Gastrocnemius medialis (tissue), 4 donors: ENCODE measurements at regions not wholly inside any gene's neighbourhood (a gene's known extent, or its start where the extent isn't known, plus 50 kb on each side); places are given as distances from the start of the nearest gene placed in this dataset.

Experiments used
- ATAC-seq, 2 donors: fragments of 150-250 bp; one replicate each; pipeline ENCODE4 v1.9.1; 2016
- DNase-seq, 2 donors: peaks; one replicate each; pipeline ENCODE4 v3.0.0-alpha.2; 2019
- H3K27ac ChIP-seq, 4 donors: fragments of 200-600 bp; sonication (generic); 1 replicate in 1 of 4; 2 replicates in 3 of 4; pipeline ENCODE4 v1.5.1; 2016 to 2018; ENCODE audit warnings: mild to moderate bottlenecking in 2 of 4, moderate library complexity in 1 of 4
- H3K27me3 ChIP-seq, 3 donors: fragments of 200-600 bp; sonication (generic) in 2 of 3; 1 replicate in 1 of 3; 2 replicates in 2 of 3; pipeline versions ENCODE4 v1.5.1 to v1.6.0; 2016 to 2019; ENCODE audit warnings: mild to moderate bottlenecking in 1 of 3, moderate library complexity in 1 of 3
- H3K36me3 ChIP-seq, 2 donors: fragments of 200-600 bp; sonication (generic) in 1 of 2; one replicate each; pipeline ENCODE4 v1.5.1; 2017 to 2018
- H3K4me1 ChIP-seq, 2 donors: fragments of 200-600 bp; sonication (generic) in 1 of 2; one replicate each; pipeline ENCODE4 v1.5.1; 2016 to 2017; ENCODE audit warnings: mild to moderate bottlenecking in 2 of 2
- H3K4me3 ChIP-seq, 4 donors: fragments of 200-600 bp; sonication (generic) in 3 of 4; 1 replicate in 1 of 4; 2 replicates in 3 of 4; pipeline ENCODE4 v1.5.1; 2016 to 2019; ENCODE audit warnings: mild to moderate bottlenecking in 2 of 4
- H3K9me3 ChIP-seq, 3 donors: fragments of 200-600 bp; sonication (generic) in 2 of 3; 1 replicate in 1 of 3; 2 replicates in 2 of 3; pipeline ENCODE4 v1.5.1; 2016 to 2019
- POLR2A ChIP-seq, 2 donors: fragments of 450-650 bp; IDR thresholded peaks; one replicate each; pipeline ENCODE4 v1.6.1; 2017; ENCODE audit warnings: antibody characterized with exemption in 2 of 2, mild to moderate bottlenecking in 2 of 2, moderate library complexity in 2 of 2
- in situ Hi-C, 4 donors: fragments of 200-750 bp; cut with MboI; loops; one replicate each; pipeline versions ENCODE4 v1.15.0 to v1.8.0; 2017; ENCODE audit warnings: low sequenced_read_pairs in 4 of 4
- intact Hi-C: fragments of 100-400 bp; cut with DNase I; formaldehyde crosslinking; loops from one replicate; pipeline ENCODE4 v1.15.1; 2023; ENCODE audit warnings: low total_unique reads
- TF ChIP-seq, protein P1 (sequence below), 5 experiments: fragments of 450-650 bp in 3 of 5; fragments of 200-600 bp in 2 of 5; sonication (generic) in 2 of 5; IDR thresholded peaks in 4 of 5; conservative IDR thresholded peaks in 1 of 5; 1 replicate in 4 of 5; 2 replicates in 1 of 5; pipeline ENCODE4 v1.5.1; 2016 to 2019; ENCODE audit warnings: antibody characterized with exemption in 5 of 5, mild to moderate bottlenecking in 3 of 5, moderate library complexity in 3 of 5

DNA sequence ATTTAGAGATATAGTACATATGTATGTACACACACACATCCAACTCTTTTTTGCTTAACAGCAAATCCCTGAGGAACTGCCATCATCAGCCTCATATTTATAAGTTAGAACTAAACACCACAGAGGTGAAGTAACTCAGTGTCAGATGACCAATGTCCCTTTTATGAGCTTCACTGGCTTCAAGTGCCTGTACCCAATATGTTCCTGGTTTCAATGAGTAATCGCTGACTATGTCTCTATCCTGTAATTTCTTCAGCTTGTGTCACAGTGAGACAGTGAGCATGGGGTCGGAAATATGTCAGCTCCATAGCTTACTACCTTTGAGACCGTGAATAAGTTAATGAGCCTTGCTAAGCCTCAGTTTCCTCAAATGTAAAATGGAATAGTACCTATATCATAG is 136.2 kb upstream of the RASGEF1B start:
- peaks cover 0 to 15% of the 10 kb centered on the region in 2 donors for H3K4me1 ChIP-seq
- intact Hi-C loops: no loop called here
- H3K36me3 ChIP-seq: no peaks in the 10 kb centered on the region
- DNase-seq (peak in 1 of 2 donors; percentile 20), ATAC-seq (peak; percentile 95 to 96)
- TF ChIP-seq, protein P1, sequence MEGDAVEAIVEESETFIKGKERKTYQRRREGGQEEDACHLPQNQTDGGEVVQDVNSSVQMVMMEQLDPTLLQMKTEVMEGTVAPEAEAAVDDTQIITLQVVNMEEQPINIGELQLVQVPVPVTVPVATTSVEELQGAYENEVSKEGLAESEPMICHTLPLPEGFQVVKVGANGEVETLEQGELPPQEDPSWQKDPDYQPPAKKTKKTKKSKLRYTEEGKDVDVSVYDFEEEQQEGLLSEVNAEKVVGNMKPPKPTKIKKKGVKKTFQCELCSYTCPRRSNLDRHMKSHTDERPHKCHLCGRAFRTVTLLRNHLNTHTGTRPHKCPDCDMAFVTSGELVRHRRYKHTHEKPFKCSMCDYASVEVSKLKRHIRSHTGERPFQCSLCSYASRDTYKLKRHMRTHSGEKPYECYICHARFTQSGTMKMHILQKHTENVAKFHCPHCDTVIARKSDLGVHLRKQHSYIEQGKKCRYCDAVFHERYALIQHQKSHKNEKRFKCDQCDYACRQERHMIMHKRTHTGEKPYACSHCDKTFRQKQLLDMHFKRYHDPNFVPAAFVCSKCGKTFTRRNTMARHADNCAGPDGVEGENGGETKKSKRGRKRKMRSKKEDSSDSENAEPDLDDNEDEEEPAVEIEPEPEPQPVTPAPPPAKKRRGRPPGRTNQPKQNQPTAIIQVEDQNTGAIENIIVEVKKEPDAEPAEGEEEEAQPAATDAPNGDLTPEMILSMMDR (IDR thresholded peaks at IDR 0.05 in 4 of 5, conservative IDR thresholded peaks at IDR 0.05 in 1 of 5): no peak
- TF ChIP-seq POLR2A (IDR thresholded peaks at IDR 0.05): no peak
- in situ Hi-C loops: no loop called here
- no peaks in the 10 kb centered on the region for H3K27me3 ChIP-seq
- H3K27ac ChIP-seq: peak overlapping the region in 2 of 4 donors; percentile 6 to 65
- no peaks in the 10 kb centered on the region for H3K9me3 ChIP-seq
- H3K4me3 ChIP-seq: no peak overlapping the region

DNA sequence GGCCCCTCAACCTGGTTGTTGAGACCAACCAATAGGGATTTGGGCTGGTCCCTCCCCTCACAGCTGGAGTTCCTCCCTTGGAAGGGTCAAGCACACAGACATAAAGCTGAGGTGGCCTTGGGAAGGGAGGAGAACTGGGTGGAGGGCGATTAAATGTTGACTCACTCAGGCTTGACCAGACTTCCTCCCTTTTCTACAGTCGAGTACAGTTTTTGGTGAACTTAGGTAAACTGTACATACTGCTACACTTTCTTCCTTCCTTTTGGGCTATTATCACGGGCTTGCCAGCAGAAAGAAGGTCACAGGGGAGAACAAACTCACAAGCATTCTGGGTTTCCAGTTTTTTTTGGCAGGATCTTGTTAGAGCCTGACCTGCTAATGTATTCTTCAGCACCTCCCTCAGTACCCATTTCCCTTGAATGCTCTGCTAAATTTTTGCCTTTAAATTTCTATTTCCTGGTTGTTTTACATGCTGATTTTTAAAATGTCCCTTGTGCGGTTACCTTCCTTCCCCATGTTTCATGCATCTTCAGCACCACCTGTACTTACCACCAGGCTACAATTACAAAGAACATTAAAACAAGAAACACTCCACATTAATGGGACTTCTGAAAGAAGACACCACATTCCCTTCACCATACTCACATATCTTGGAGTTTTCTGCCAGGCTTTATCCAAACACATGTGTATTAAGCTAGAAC is 135.2 kb upstream of the RASGEF1B start:
- peak overlapping the region in 2 of 4 donors; percentile 6 to 56 for H3K27ac ChIP-seq
- no peaks in the 10 kb centered on the region for H3K36me3 ChIP-seq
- intact Hi-C loops: no loop called here

DNA sequence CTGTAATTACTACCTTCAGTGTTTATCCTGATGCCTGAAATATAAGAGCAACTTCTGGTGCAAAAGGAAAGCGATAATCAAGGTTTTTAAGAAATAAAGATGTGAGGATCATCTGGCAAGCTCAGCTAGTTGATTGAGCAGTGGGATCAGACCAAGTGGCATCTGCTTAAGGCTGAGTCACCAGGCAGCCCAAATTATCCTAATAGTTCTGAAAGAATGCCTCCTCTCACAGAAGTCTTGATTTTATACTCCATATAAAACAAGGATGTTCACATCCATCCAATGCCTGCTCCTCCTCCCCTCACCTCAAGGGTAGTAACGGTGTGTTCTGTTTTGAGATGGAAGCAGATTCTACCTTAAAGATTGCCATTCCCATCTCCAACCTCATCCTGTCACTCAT is 134.5 kb upstream of the RASGEF1B start:
- DNase-seq: no peak
- Histone ChIP-seq H3K4me1 (peaks cover 0 to 15% of the 10 kb centered on the region in 2 donors), H3K27me3 (no peaks in the 10 kb centered on the region), H3K27ac (no peak overlapping the region), H3K4me3 (no peak overlapping the region), H3K9me3 (no peaks in the 10 kb centered on the region), H3K36me3 (no peaks in the 10 kb centered on the region)
- intact Hi-C loops (no loop called here), in situ Hi-C loops (no loop called here)
- ATAC-seq: no peak
- TF ChIP-seq, protein P1 (IDR thresholded peaks at IDR 0.05 in 4 of 5, conservative IDR thresholded peaks at IDR 0.05 in 1 of 5): no peak
- no peak for TF ChIP-seq POLR2A (IDR thresholded peaks at IDR 0.05)

More for the DNA sequence above, 135.2 kb upstream of the RASGEF1B start:
- in situ Hi-C loops: no loop called here
- H3K9me3 ChIP-seq: no peaks in the 10 kb centered on the region
- H3K27me3 ChIP-seq: no peaks in the 10 kb centered on the region
- ATAC-seq (peak; percentile 47 to 82), DNase-seq (peak in 1 of 2 donors; percentile 15)
- H3K4me1 ChIP-seq: peaks cover 0 to 15% of the 10 kb centered on the region in 2 donors
- no peak for TF ChIP-seq POLR2A (IDR thresholded peaks at IDR 0.05)
- TF ChIP-seq, protein P1 (IDR thresholded peaks at IDR 0.05 in 4 of 5, conservative IDR thresholded peaks at IDR 0.05 in 1 of 5): no peak
- H3K4me3 ChIP-seq: no peak overlapping the region

DNA sequence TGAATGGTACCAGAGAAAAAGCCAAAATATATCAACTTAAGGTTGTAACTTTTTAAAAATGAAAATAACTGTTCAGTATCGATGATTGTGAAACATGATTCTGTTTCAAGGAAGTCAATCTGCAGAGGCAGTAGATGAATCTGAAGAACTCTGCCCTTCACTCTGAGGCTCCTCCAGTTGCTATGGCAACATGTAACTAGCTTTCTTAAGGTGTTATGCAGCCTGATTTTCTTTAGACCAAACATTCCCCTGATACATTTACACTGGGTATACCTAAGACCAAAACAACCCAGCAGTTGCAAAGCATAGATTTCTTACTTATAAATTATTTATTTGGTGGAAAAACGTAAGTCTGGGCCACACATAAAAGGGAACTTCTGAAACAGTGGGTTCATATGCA is 133.6 kb upstream of the RASGEF1B start:
- intact Hi-C loops (no loop called here), in situ Hi-C loops (no loop called here)
- Histone ChIP-seq H3K27ac (no peak overlapping the region), H3K27me3 (no peaks in the 10 kb centered on the region), H3K36me3 (no peaks in the 10 kb centered on the region), H3K9me3 (no peaks in the 10 kb centered on the region), H3K4me3 (no peak overlapping the region), H3K4me1 (peaks cover 0 to 15% of the 10 kb centered on the region in 2 donors)
- TF ChIP-seq, protein P1 (IDR thresholded peaks at IDR 0.05 in 4 of 5, conservative IDR thresholded peaks at IDR 0.05 in 1 of 5): no peak
- TF ChIP-seq POLR2A (IDR thresholded peaks at IDR 0.05): no peak
- DNase-seq (no peak), ATAC-seq (no peak)
